Nephron (organoid): ENCODE measurements at regions not wholly inside any gene's neighbourhood (a gene's known extent, or its start where the extent isn't known, plus 50 kb on each side); places are given as distances from the start of the nearest gene placed in this dataset.

Experiments used
- H3K27ac Mint-ChIP-seq, 3 experiments: 2 replicates each; pipeline ENCODE4 v1.8.0; 2020; ENCODE audit warnings: mixed read lengths in 3 of 3, mild to moderate bottlenecking in 2 of 3, moderate library complexity in 1 of 3
- H3K27me3 Mint-ChIP-seq: 2 replicates; pipeline ENCODE4 v1.8.0; 2021; ENCODE audit warnings: low read depth, mild to moderate bottlenecking, moderate library complexity, mixed read lengths
- H3K36me3 Mint-ChIP-seq: 2 replicates; pipeline ENCODE4 v1.8.0; 2020; ENCODE audit warnings: low read depth, mixed read lengths
- H3K4me1 Mint-ChIP-seq: 2 replicates; pipeline ENCODE4 v1.8.0; 2020; ENCODE audit warnings: mixed read lengths
- H3K4me3 Mint-ChIP-seq, 3 experiments: 2 replicates each; pipeline ENCODE4 v1.8.0; 2020; ENCODE audit warnings: mild to moderate bottlenecking in 3 of 3, mixed read lengths in 3 of 3, moderate library complexity in 2 of 3
- H3K9me3 Mint-ChIP-seq: 2 replicates; pipeline ENCODE4 v1.8.0; 2020; ENCODE audit warnings: mixed read lengths
- CTCF ChIP-seq, 3 experiments: fragments of 200-600 bp; sonication (generic); IDR thresholded peaks; one replicate each; pipeline ENCODE4 v1.5.0; 2021; ENCODE audit warnings: antibody characterized with exemption in 3 of 3; ENCODE audit not compliant: unreplicated experiment in 3 of 3

DNA sequence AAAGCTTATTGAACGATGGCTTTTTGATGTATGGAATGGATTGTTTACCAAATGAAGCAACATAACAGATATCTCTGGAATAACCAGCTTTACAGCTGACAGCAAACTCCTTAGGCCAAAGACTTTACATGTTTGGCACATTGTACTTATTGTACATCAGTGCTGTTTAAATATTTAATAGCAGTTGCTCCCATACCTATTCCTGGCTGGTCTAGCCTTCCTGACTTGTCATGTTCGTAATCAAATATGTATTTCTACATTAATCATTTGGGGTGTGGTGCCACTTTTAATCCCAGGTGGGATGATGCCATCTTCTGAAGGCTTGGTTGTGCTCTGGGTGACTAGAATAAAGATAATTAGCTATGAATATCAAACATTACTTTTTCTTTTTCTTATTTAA is 67.4 kb upstream of the FRY start:
- Mint-ChIP-seq H3K4me1 (peaks cover 24% of the 10 kb centered on the region), H3K4me3 (no peak overlapping the region), H3K36me3 (peaks cover 11% of the 10 kb centered on the region), H3K9me3 (peaks cover 14% of the 10 kb centered on the region), H3K27ac (no peak overlapping the region), H3K27me3 (no peaks in the 10 kb centered on the region)
- TF ChIP-seq CTCF (IDR thresholded peaks at IDR 0.05; ENCODE audit: unreplicated experiment in 3 of 3): no peak

- Mint-ChIP-seq H3K9me3 (peaks cover 14% of the 10 kb centered on the region), H3K36me3 (peaks cover 11% of the 10 kb centered on the region), H3K4me1 (peaks cover 34% of the 10 kb centered on the region), H3K4me3 (peak overlapping the region in 1 of 3 experiments; percentile 4), H3K27me3 (no peaks in the 10 kb centered on the region), H3K27ac (peak overlapping the region; percentile 56 to 81 (median 61))
- no peak for TF ChIP-seq CTCF (IDR thresholded peaks at IDR 0.05; ENCODE audit: unreplicated experiment in 3 of 3)
Observed at GRCh38 chr13:31965361-31966066, 66.1 kb upstream of the FRY start.

DNA sequence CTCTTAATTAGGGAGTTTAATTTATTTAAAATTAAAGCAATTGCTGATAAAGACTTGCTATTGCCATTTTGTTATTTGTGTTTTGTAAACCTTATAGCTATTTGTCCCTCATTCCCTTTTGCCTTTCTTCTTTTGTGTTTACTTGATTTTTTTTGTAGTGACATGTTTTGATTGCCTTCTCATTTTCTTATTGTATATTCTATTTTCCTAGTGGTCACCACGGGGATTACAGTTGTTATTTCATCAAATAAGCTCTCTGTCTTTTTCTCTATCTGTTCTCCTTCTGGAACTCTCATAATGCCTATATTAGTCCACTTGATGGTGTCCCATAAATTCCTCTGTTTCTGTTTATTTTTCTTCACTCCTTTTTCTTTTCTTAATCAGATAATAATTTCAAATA is 64.4 kb upstream of the FRY start:
- Mint-ChIP-seq H3K27ac (no peak overlapping the region), H3K36me3 (peaks cover 11% of the 10 kb centered on the region), H3K4me1 (peaks cover 42% of the 10 kb centered on the region), H3K9me3 (peaks cover 14% of the 10 kb centered on the region), H3K27me3 (peaks cover 3% of the 10 kb centered on the region), H3K4me3 (no peak overlapping the region)
- peak; percentile 17 to 28 (median 24) for TF ChIP-seq CTCF (IDR thresholded peaks at IDR 0.05; ENCODE audit: unreplicated experiment in 3 of 3)

DNA sequence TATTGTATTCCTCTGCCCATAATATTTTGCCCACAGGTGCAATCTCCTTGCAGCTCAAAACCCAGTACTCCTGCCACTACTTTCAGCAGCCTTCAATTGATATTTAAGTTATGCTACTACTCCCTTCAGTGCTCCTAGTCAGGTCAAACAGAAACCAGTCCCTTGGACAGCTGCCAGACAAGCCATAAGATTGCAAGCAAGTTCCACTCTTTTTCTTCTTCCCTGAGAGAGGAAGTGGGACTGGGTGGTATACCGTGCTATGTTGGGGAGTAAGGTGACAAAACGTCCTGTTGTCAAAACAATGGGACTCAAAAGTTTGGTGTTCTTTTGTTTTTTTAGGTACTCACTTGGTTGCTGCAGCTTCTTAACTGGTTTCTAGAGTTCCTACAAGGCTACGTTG is 63.1 kb upstream of the FRY start:
- no peak for TF ChIP-seq CTCF (IDR thresholded peaks at IDR 0.05; ENCODE audit: unreplicated experiment in 3 of 3)
- Mint-ChIP-seq H3K27me3 (peaks cover 3% of the 10 kb centered on the region), H3K27ac (peak overlapping the region in 2 of 3 experiments; percentile 26 to 49), H3K9me3 (peaks cover 14% of the 10 kb centered on the region), H3K36me3 (peaks cover 11% of the 10 kb centered on the region), H3K4me1 (peaks cover 33% of the 10 kb centered on the region), H3K4me3 (no peak overlapping the region)

GRCh38 chr13:31970231-31970930 is 61.2 kb upstream of the FRY start:
- Mint-ChIP-seq H3K36me3 (peaks cover 11% of the 10 kb centered on the region), H3K4me3 (no peak overlapping the region), H3K4me1 (peaks cover 31% of the 10 kb centered on the region), H3K27ac (peak overlapping the region; percentile 17 to 43 (median 32)), H3K9me3 (peaks cover 14% of the 10 kb centered on the region), H3K27me3 (peaks cover 3% of the 10 kb centered on the region)
- no peak for TF ChIP-seq CTCF (IDR thresholded peaks at IDR 0.05; ENCODE audit: unreplicated experiment in 3 of 3)
